ENCODE measurements at regions not wholly inside any gene's neighbourhood (a gene's known extent, or its start where the extent isn't known, plus 50 kb on each side); places are given as distances from the start of the nearest gene placed in this dataset.

GRCh38 chr1:163588796-163589195, 267.0 kb downstream of the NUF2 start:
- no peak for TF ChIP-seq CTCF (IDR thresholded peaks at IDR 0.05)

- TF ChIP-seq CTCF (IDR thresholded peaks at IDR 0.05) = no peak
Measured at GRCh38 chr1:163589735-163590134, 268.0 kb downstream of the NUF2 start.

- no peak for TF ChIP-seq CTCF (IDR thresholded peaks at IDR 0.05)
Measured at GRCh38 chr1:163596541-163597258, 274.9 kb downstream of the NUF2 start.

DNA sequence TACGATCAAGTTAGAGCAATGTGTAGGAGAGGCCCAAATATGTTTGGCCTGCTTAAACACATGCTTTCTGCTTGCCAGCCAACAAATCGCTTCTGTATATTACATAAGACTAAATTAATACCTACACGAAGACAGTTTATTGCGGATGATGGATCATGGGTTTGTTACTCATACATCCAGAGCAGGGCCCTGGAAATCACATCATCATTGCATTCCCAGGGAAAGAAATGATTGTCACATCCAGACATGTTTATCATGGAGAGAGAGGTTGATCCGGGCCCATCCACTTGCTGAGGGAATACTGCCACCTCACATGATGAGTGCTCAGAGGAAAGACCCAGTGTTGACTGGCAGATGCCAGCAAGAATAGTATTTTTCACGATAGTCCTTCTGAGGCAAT, 282.6 kb downstream of the NUF2 start:
- no peak for TF ChIP-seq CTCF (IDR thresholded peaks at IDR 0.05)

GRCh38 chr1:163604896-163605295, 283.1 kb downstream of the NUF2 start:
- no peak for TF ChIP-seq CTCF (IDR thresholded peaks at IDR 0.05)

- TF ChIP-seq CTCF (IDR thresholded peaks at IDR 0.05) = no peak
Measured at GRCh38 chr1:163608979-163609378, 287.2 kb downstream of the NUF2 start.

DNA sequence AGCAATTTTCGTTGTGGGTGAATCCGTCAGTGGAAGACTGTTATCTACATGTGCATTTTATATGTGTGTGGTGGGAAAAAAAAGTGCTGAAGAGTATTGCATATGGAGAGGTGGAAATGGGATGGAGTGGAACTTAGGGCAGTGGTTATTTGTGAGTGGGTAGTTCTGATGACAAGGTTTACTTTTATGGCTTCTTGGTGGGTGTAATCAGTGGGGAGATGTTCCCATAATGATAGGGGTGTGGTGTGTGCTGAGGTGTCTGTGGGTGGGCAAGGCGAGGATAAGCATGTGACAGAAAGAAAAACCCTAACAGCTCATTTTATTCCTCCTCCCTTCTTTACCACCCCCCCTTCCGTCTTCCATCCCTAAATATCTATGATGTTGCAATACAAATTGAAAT, 288.1 kb downstream of the NUF2 start:
- TF ChIP-seq CTCF (IDR thresholded peaks at IDR 0.05) = no peak

- TF ChIP-seq CTCF (IDR thresholded peaks at IDR 0.05) = no peak
Measured at GRCh38 chr1:163610486-163610885, 288.7 kb downstream of the NUF2 start.

Data from LNCAP (cell line).